ENCODE measurements at regions not wholly inside any gene's neighbourhood (a gene's known extent, or its start where the extent isn't known, plus 50 kb on each side); places are given as distances from the start of the nearest gene placed in this dataset.

- TF ChIP-seq CTCF (IDR thresholded peaks at IDR 0.05): no peak
- TF ChIP-seq POLR2A (IDR thresholded peaks at IDR 0.05): no peak
These were observed 73.2 kb upstream of the RAB6C start for GRCh38 chr2:129906139-129906860.
